ENCODE measurements at regions not wholly inside any gene's neighbourhood (a gene's known extent, or its start where the extent isn't known, plus 50 kb on each side); places are given as distances from the start of the nearest gene placed in this dataset.
"Not testable (repeated sequence)": the region's sequence is repeated elsewhere in the genome, so short reads cannot be mapped to it uniquely, and the experiment has no call there.

- no peak for DNase-seq (ENCODE audit: low read depth)
Observed at GRCh38 chr5:2007496-2007877, 124.8 kb upstream of the IRX4 start.

- DNase-seq (ENCODE audit: low read depth) = no peak
Observed at GRCh38 chr5:2006971-2007291, 124.2 kb upstream of the IRX4 start.

- no peak for DNase-seq (ENCODE audit: low read depth)
Observed at GRCh38 chr5:2006193-2006970, 123.7 kb upstream of the IRX4 start.

- DNase-seq (ENCODE audit: low read depth) = no peak
Observed at GRCh38 chr5:2005101-2006041, 122.6 kb upstream of the IRX4 start.

GRCh38 chr5:2003690-2004365 is 121.1 kb upstream of the IRX4 start:
- DNase-seq (ENCODE audit: low read depth) = no peak

- DNase-seq (ENCODE audit: low read depth) = no peak
Observed at GRCh38 chr5:2003206-2003605, 120.5 kb upstream of the IRX4 start.

GRCh38 chr5:2001300-2001699 is 118.6 kb upstream of the IRX4 start:
- DNase-seq (ENCODE audit: low read depth) = no peak

GRCh38 chr5:2000591-2000990 is 117.9 kb upstream of the IRX4 start:
- no peak for DNase-seq (ENCODE audit: low read depth)

- DNase-seq (ENCODE audit: low read depth) = no peak
Observed at GRCh38 chr5:1999794-2000193, 117.1 kb upstream of the IRX4 start.

GRCh38 chr5:1998716-1999317 is 116.1 kb upstream of the IRX4 start:
- no peak for DNase-seq (ENCODE audit: low read depth)

GRCh38 chr5:1998348-1998669 is 115.6 kb upstream of the IRX4 start:
- no peak for DNase-seq (ENCODE audit: low read depth)

GRCh38 chr5:1997640-1998347 is 115.1 kb upstream of the IRX4 start:
- DNase-seq (ENCODE audit: low read depth) = no peak

GRCh38 chr5:1995491-1995890 is 112.8 kb upstream of the IRX4 start:
- no peak for DNase-seq (ENCODE audit: low read depth)

GRCh38 chr5:1987471-1987870 is 104.7 kb upstream of the IRX4 start:
- no peak for DNase-seq (ENCODE audit: low read depth)

GRCh38 chr5:1985781-1986180 is 103.1 kb upstream of the IRX4 start:
- no peak for DNase-seq (ENCODE audit: low read depth)

GRCh38 chr5:1983919-1984695 is 101.4 kb upstream of the IRX4 start:
- DNase-seq (ENCODE audit: low read depth) = no peak

GRCh38 chr5:1983401-1983800 is 100.7 kb upstream of the IRX4 start:
- DNase-seq (ENCODE audit: low read depth) = no peak

GRCh38 chr5:1982561-1982960 is 99.8 kb upstream of the IRX4 start:
- DNase-seq (ENCODE audit: low read depth) = not testable (repeated sequence)

- DNase-seq (ENCODE audit: low read depth) = no peak
Observed at GRCh38 chr5:1975898-1976765, 93.4 kb upstream of the IRX4 start.

- DNase-seq (ENCODE audit: low read depth) = no peak
Observed at GRCh38 chr5:1975406-1975715, 92.6 kb upstream of the IRX4 start.

Measured in stimulated activated CD8-positive, alpha-beta memory T cell treated with anti-CD3 and anti-CD28 coated beads, Interleukin-15, amount 100 ng/mL, for 24 hours (primary cell).